ENCODE measurements at regions not wholly inside any gene's neighbourhood (a gene's known extent, or its start where the extent isn't known, plus 50 kb on each side); places are given as distances from the start of the nearest gene placed in this dataset.

GRCh38 chr14:37763266-37763665, 167.8 kb downstream of the TTC6 start:
- no peak for TF ChIP-seq CTCF (conservative IDR thresholded peaks at IDR 0.05; ENCODE audit: low read length)
- no peak for TF ChIP-seq EZH2phosphoT487 (IDR thresholded peaks at IDR 0.05; ENCODE audit: borderline replicate concordance)

Data from Loucy (cell line).